Keratinocyte (primary cell): ENCODE measurements at regions not wholly inside any gene's neighbourhood (a gene's known extent, or its start where the extent isn't known, plus 50 kb on each side); places are given as distances from the start of the nearest gene placed in this dataset.
"Not testable (repeated sequence)": the region's sequence is repeated elsewhere in the genome, so short reads cannot be mapped to it uniquely, and the experiment has no call there.

Source experiments
- DNase-seq: peaks from one replicate; pipeline ENCODE4 v3.0.0-alpha.2; 2011; ENCODE audit warnings: low read depth, missing footprints, low spot score
- FAIRE-seq: peaks from 2 replicates; lab custom pipeline; 2011; peaks lifted over from hg19 to GRCh38; lab: Jason Lieb, UNC
- H2AFZ ChIP-seq: 2 replicates; pipeline ENCODE4 v1.6.0; 2012; ENCODE audit warnings: low read length, control low read depth, inconsistent platforms; ENCODE audit not compliant: control insufficient read depth
- H3K27ac ChIP-seq: 2 replicates; pipeline ENCODE4 v1.5.1; 2011; ENCODE audit warnings: low read length; ENCODE audit not compliant: control insufficient read depth, insufficient read depth
- H3K27me3 ChIP-seq: 3 replicates; pipeline ENCODE4 v1.6.0; 2011; ENCODE audit warnings: low read length; ENCODE audit not compliant: control insufficient read depth, insufficient read depth; ENCODE audit errors: extremely low read depth
- H3K36me3 ChIP-seq, 2 experiments: 2 replicates in 1 of 2; 3 replicates in 1 of 2; pipeline ENCODE4 v1.5.1; 2011; ENCODE audit warnings: low read length in 2 of 2, mild to moderate bottlenecking in 1 of 2; ENCODE audit not compliant: control insufficient read depth in 2 of 2, insufficient read depth in 2 of 2; ENCODE audit errors: extremely low read depth in 1 of 2
- H3K4me1 ChIP-seq: 3 replicates; pipeline ENCODE4 v1.5.1; 2011; ENCODE audit warnings: low read length; ENCODE audit not compliant: control insufficient read depth, insufficient read depth; ENCODE audit errors: extremely low read depth
- H3K4me2 ChIP-seq: 3 replicates; pipeline ENCODE4 v1.6.0; 2011; ENCODE audit warnings: low read depth, low read length; ENCODE audit not compliant: control insufficient read depth, insufficient read depth; ENCODE audit errors: extremely low read depth
- H3K4me3 ChIP-seq, 3 experiments: fragments of 200-600 bp in 1 of 3; sonication (generic) in 1 of 3; 2 replicates in 2 of 3; 3 replicates in 1 of 3; pipeline ENCODE4 v1.5.1; 2011 to 2016; ENCODE audit warnings: low read length in 3 of 3, mild to moderate bottlenecking in 3 of 3, control low read depth in 2 of 3, inconsistent platforms in 1 of 3, low read depth in 1 of 3, mixed read lengths in 1 of 3, mixed run types in 1 of 3, moderate library complexity in 1 of 3; ENCODE audit not compliant: control insufficient read depth in 2 of 3, insufficient read depth in 2 of 3; ENCODE audit errors: extremely low read depth in 1 of 3
- H3K79me2 ChIP-seq: 2 replicates; pipeline ENCODE4 v1.6.0; 2012; ENCODE audit warnings: low read length; ENCODE audit not compliant: control insufficient read depth, insufficient read depth
- H3K9ac ChIP-seq: 3 replicates; pipeline ENCODE4 v1.6.0; 2011; ENCODE audit warnings: low read length; ENCODE audit not compliant: control insufficient read depth, insufficient read depth; ENCODE audit errors: extremely low read depth
- H3K9me1 ChIP-seq: 3 replicates; pipeline ENCODE4 v1.6.0; 2011; ENCODE audit warnings: low read length; ENCODE audit not compliant: control insufficient read depth, insufficient read depth; ENCODE audit errors: extremely low read depth
- H3K9me3 ChIP-seq: 2 replicates; pipeline ENCODE4 v1.5.1; 2012; ENCODE audit warnings: low read depth, low read length; ENCODE audit not compliant: control insufficient read depth
- H4K20me1 ChIP-seq: 3 replicates; pipeline ENCODE4 v1.6.0; 2011; ENCODE audit warnings: low read length; ENCODE audit not compliant: control insufficient read depth, insufficient read depth; ENCODE audit errors: extremely low read depth
- CTCF ChIP-seq, 3 experiments: IDR thresholded peaks in 1 of 3; conservative IDR thresholded peaks in 1 of 3; optimal IDR thresholded peaks in 1 of 3; 2 replicates in 2 of 3; 3 replicates in 1 of 3; pipeline versions ENCODE3 to v1.5.1; 2011; ENCODE audit warnings: low read length in 3 of 3, mild to moderate bottlenecking in 3 of 3, moderate library complexity in 2 of 3, control low read depth in 1 of 3, inconsistent platforms in 1 of 3; ENCODE audit not compliant: insufficient read depth in 2 of 3; ENCODE audit errors: extremely low read depth in 1 of 3
- EZH2 ChIP-seq: IDR thresholded peaks from one replicate; pipeline ENCODE4 v1.6.1; 2012; ENCODE audit warnings: inconsistent platforms, mild to moderate bottlenecking, low read length, moderate library complexity
- dilution Hi-C: fragments of 300-500 bp; cut with MboI; formaldehyde crosslinking; loops from one replicate; pipeline ENCODE4 v1.7.0; 2020; ENCODE audit warnings: low sequenced_read_pairs; ENCODE audit not compliant: extremely low pct_ligation_motif_present

- Histone ChIP-seq H3K79me2 (no peaks in the 10 kb centered on the region), H3K36me3 (no peaks in the 10 kb centered on the region), H3K9me1 (no peaks in the 10 kb centered on the region), H3K4me2 (no peak overlapping the region), H2AFZ (no peak overlapping the region), H3K9ac (no peak overlapping the region), H3K4me1 (no peaks in the 10 kb centered on the region), H3K27ac (no peak overlapping the region), H3K9me3 (no peaks in the 10 kb centered on the region), H3K4me3 (no peak overlapping the region), H4K20me1 (no peaks in the 10 kb centered on the region), H3K27me3 (no peaks in the 10 kb centered on the region)
- DNase-seq (no peak), FAIRE-seq (no peak)
- dilution Hi-C loops: no loop called here
- TF ChIP-seq CTCF (optimal IDR thresholded peaks at IDR 0.05 in 1 of 3, IDR thresholded peaks at IDR 0.05 in 1 of 3, conservative IDR thresholded peaks at IDR 0.05 in 1 of 3; ENCODE audit: extremely low read depth in 1 of 3, insufficient read depth in 2 of 3, low read length in 3 of 3) (no peak), EZH2 (no peak)
Measured at GRCh38 chr11:21723678-21724077, 469.2 kb upstream of the ANO5 start.

- no peak for DNase-seq
- Histone ChIP-seq H3K9me3 (no peaks in the 10 kb centered on the region), H3K4me2 (no peak overlapping the region), H3K4me1 (no peaks in the 10 kb centered on the region), H3K9ac (no peak overlapping the region), H3K79me2 (no peaks in the 10 kb centered on the region), H2AFZ (no peak overlapping the region), H3K9me1 (no peaks in the 10 kb centered on the region), H3K27ac (no peak overlapping the region), H3K36me3 (no peaks in the 10 kb centered on the region), H3K27me3 (no peaks in the 10 kb centered on the region), H3K4me3 (no peak overlapping the region), H4K20me1 (no peaks in the 10 kb centered on the region)
- FAIRE-seq: no peak
- no peak for TF ChIP-seq EZH2
- dilution Hi-C loops: no loop called here
Measured at GRCh38 chr11:21727102-21727501, 465.8 kb upstream of the ANO5 start.

- H3K27me3 ChIP-seq: no peaks in the 10 kb centered on the region
- H4K20me1 ChIP-seq: no peaks in the 10 kb centered on the region
- no peak overlapping the region for H3K4me2 ChIP-seq
- no peak overlapping the region for H3K4me3 ChIP-seq
- dilution Hi-C loops: no loop called here
- no peaks in the 10 kb centered on the region for H3K9me1 ChIP-seq
- H3K9ac ChIP-seq: no peak overlapping the region
- no peaks in the 10 kb centered on the region for H3K79me2 ChIP-seq
- no peak overlapping the region for H2AFZ ChIP-seq
- DNase-seq (no peak), FAIRE-seq (no peak)
- H3K36me3 ChIP-seq: no peaks in the 10 kb centered on the region
- H3K9me3 ChIP-seq: no peaks in the 10 kb centered on the region
- no peaks in the 10 kb centered on the region for H3K4me1 ChIP-seq
- TF ChIP-seq CTCF (optimal IDR thresholded peaks at IDR 0.05 in 1 of 3, IDR thresholded peaks at IDR 0.05 in 1 of 3, conservative IDR thresholded peaks at IDR 0.05 in 1 of 3; ENCODE audit: extremely low read depth in 1 of 3, insufficient read depth in 2 of 3, low read length in 3 of 3) (no peak), EZH2 (no peak)
- H3K27ac ChIP-seq: no peak overlapping the region
Measured at GRCh38 chr11:21736404-21736803, 456.5 kb upstream of the ANO5 start.

GRCh38 chr11:21752475-21753243, 440.2 kb upstream of the ANO5 start:
- H3K4me3 ChIP-seq, H3K79me2 ChIP-seq, H3K9me1 ChIP-seq, H3K27ac ChIP-seq, H3K4me2 ChIP-seq, dilution Hi-C loops, H3K36me3 ChIP-seq, H3K9me3 ChIP-seq, H2AFZ ChIP-seq, FAIRE-seq, DNase-seq, H4K20me1 ChIP-seq, H3K4me1 ChIP-seq, H3K27me3 ChIP-seq, H3K9ac ChIP-seq: not testable (repeated sequence)
